ENCODE measurements at regions not wholly inside any gene's neighbourhood (a gene's known extent, or its start where the extent isn't known, plus 50 kb on each side); places are given as distances from the start of the nearest gene placed in this dataset.
"Not testable (repeated sequence)": the region's sequence is repeated elsewhere in the genome, so short reads cannot be mapped to it uniquely, and the experiment has no call there.

DNA sequence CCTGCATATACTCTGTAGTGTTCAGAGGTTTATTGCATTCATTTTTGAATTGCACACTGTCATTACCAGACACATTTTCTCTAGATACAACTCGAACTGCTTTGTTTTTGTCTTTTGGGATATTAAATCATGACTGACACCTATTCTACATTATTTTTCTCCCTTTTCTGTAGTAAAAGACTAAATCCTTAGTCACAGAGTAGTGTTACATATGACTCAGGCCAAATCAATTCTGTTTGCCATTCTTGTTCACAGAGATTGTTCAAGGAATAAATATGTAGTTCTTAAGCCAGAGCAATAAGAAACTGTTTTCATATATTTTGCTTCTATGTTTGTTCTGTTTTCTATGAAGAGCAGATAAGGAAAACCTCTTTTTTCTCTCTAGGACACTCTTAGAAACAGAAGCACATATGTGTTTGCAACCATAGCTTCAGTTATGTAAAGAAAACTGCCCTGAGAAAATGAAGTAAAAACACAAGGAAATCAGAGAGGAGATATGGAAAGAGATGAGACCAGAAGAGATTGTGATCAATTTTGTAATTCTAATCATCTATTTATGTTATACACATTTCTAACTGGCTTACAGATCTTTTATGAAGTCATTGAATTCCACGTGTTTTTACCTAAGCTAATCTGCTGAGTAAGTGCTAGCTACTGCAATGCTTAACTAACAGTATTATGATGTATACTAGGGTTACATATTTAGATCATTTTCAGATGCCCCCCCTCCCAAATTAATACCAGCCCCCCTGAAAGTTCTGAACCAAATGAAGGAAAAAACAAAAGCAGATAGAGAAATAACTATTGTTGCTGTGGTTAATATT, 1995.6 kb upstream of the CDH6 start:
- DNase-seq (ENCODE audit: low spot score): no peak

DNA sequence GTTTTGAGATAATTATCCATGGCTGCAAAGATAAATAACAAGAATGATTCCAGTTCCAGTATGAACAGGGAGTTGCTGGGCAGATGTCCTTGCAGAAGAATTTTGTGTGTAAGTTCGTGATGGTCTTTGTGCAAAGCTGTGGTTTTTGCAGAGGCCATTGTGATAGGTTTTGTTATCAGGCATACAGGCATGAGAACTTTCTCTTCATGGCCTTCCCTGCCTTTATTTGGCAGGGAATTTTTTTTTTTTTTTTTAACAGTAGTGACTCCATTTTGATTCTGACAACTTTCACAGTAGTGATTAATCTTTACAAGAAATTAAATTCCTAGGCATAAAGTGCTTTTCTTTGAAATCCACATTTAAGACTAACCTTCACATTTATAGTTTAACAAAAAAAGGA, 1999.5 kb upstream of the CDH6 start:
- no peak for DNase-seq (ENCODE audit: low spot score)

DNA sequence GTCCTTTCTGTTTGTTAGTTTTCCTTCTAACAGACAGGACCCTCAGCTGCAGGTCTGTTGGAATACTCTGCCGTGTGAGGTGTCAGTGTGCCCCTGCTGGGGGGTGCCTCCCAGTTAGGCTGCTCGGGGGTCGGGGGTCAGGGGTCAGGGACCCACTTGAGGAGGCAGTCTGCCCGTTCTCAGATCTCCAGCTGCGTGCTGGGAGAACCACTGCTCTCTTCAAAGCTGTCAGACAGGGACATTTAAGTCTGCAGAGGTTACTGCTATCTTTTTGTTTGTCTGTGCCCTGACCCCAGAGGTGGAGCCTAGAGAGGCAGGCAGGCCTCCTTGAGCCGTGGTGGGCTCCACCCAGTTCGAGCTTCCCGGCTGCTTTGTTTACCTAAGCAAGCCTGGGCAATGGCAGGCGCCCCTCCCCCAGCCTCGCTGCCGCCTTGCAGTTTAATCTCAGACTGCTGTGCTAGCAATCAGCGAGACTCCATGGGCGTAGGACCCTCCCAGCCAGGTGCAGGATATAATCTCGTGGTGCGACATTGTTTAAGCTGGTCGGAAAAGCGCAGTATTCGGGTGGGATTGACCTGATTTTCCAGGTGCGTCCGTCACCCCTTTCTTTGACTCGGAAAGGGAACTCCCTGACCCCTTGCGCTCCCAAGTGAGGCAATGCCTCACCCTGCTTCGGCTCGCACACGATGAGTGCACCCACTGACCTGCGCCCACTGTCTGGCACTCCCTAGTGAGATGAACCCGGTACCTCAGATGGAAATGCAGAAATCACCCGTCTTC, 2002.0 kb upstream of the CDH6 start:
- not testable (repeated sequence) for DNase-seq (ENCODE audit: low spot score)

DNA sequence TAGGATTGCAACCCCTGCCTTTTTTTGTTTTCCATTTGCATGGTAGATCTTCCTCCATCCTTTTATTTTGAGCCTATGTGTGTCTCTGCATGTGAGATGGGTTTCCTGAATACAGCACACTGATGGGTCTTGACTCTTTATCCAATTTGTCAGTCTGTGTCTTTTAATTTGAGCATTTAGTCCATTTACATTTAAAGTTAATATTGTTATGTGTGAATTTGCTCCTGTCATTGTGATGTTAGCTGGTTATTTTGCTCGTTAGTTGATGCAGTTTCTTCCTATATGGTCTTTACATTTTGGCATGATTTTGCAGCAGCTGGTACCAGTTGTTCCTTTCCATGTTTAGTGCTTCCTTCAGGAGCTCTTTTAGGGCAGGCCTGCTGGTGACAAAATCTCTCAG, 2003.1 kb upstream of the CDH6 start:
- DNase-seq (ENCODE audit: low spot score): not testable (repeated sequence)

DNA sequence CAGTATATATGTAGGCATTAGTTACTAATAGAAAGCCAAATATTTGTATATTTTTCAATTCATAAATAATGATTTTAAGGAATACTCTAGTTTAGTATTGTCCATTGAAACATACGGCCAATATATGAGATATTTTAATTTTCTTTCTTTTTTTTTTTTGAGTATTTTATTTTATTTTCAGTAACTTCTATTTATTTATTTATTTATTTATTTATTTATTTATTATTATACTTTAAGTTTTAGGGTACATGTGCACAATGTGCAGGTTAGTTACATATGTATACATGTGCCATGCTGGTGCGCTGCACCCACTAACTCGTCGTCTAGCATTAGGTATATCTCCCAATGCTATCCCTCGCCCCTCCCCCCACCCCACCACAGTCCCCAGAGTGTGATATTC, 2007.1 kb upstream of the CDH6 start:
- not testable (repeated sequence) for DNase-seq (ENCODE audit: low spot score)

DNA sequence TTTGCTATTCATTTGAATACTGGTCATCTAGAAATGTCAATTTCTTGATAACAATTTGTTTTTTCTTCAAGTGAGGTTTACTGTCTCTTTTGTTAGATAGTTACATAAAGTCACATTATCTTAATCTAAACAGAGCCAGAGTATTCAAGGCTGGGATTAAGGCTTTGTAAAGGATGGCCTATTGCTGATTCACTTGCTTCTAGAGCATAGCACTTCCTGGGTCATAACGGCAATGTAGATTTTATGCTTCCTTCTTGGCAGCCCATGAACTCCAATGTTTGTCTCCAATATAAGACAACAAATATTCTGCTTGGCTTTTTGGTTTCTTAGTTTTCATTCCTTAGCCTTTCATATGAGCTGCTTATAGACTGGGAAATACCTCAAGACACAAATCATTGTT, 2007.9 kb upstream of the CDH6 start:
- no peak for DNase-seq (ENCODE audit: low spot score)

DNA sequence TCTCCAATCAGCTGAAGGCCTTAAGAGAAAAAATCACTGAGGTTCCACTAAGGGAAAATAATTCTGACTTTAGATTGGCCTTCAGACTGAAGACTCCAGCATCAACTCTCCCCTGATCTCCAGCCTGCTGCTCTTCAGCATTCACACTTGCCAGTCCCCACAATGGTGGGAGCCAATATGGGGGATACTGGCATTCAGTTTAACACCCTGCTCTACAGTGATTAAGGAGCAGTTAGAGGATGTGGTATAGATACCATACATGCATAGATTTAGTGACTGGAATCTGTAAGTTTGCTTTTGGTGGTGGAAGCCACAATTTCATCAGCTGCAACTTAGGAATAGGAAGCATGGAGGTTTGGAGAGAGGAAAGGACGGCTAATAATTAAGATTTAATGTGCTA, 2017.7 kb upstream of the CDH6 start:
- DNase-seq (ENCODE audit: low spot score): no peak

DNA sequence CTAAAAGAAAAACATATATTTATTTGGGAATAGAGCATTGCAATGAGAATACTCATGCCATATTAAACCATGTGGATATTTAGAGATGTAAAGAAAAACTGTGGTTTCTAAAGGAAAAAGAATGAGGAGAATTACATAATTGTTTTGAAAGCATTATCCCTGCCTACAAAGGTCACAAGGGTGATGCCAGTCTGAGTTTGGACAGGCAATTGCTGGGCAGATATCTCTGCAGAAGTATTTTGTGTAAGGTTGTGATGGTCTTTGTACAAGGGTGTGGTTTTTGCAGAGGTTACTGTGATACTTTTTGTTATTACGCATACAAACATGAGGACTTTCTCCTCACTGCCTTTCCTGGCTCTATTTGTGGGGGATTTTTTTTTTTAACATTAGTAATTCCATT, 2022.9 kb upstream of the CDH6 start:
- no peak for DNase-seq (ENCODE audit: low spot score)

DNA sequence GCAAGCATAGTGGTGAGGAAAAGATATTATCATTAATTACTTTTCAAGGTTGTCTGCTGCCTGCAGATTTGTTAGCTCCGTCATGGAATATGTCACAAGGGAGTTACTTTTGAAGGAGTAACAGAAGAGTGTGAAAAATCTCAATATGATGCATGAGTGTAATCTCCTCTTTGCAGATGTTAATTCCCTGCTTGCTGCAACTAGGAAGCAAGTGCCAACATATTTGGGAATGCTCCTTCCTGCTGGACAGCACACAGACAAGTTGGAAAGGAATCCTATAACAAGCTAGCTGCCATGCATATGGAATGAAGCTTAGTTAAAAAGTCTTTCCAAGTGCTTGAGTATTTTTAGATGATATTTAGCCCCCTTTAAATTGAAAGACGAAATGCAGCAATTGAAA, 2023.6 kb upstream of the CDH6 start:
- DNase-seq (ENCODE audit: low spot score): no peak

DNA sequence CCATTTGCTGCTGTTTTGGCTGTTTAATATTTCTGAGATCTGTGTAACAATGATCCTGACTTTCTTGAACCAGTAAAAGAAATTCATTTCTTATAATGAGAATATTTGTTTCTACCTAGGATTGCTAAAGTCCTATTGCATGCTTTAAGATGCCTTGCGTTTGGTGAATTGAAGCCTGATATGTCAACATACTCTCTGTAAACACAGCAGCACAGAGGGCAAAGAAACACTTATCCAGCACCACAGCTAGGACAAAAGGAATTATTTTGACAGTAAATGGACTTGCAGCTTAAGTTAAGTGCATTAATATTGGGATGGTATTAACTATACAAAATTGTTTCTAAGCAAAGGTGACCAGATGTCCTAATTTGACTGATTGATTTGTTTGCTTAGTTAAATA, 2031.2 kb upstream of the CDH6 start:
- no peak for DNase-seq (ENCODE audit: low spot score)

DNA sequence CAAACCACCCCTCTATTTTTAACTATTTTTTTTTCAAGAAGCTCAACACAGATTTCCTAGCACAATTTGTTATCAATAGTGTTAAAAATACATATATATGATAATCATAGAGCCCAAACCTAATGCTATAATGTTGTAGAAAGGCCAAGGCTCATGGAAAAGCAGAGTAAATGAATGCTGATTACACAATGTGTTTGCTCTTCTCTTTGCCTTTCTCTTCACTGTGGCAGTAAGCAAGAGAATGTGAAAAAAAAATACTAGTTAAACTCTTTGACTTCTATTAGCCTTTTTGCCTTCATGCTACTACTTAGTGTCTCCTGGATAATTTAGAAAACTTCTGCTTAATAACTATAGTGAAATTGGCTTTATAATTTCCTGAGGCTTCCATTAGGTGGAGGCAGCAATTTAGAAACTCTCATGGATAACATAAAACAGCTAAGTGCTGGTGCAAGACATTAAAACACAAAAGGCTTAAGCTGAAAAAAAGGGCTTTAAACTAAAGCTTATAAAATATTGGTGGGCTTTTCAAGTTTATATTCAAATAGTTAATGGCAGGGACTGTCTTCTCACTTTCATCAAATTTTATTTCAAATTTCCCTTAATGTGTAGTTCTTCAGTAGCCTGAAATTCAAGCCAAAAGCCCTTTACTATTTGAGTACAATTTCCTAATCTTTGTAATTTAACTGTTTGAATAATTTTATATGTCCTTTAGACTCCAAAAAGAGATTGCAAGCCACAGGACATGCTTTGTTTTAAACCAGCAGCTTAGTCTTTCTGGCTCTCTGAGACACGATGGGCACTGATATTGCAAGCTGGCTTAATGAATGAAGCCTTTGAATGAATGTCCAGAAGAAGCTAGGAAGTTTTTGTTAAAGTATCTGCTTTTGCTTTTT, 2031.8 kb upstream of the CDH6 start:
- DNase-seq (ENCODE audit: low spot score): no peak

DNA sequence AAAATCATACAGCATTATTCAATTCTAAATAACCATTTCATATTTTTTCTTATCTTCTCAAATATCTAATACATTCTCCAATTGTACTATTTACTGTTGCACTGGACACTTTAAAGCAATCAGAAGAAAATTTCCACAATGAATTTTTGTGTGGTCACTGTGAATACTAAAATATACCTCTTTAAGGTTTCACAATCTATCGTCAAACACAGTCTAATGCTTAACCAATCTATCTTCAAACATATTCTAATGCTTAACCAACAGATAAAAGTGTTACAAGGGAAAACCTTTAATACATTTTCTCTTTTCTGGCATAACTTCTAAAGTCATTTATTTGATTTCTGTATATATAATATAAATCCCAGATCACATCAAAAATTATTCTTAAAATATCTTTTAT, 2035.5 kb upstream of the CDH6 start:
- no peak for DNase-seq (ENCODE audit: low spot score)

DNA sequence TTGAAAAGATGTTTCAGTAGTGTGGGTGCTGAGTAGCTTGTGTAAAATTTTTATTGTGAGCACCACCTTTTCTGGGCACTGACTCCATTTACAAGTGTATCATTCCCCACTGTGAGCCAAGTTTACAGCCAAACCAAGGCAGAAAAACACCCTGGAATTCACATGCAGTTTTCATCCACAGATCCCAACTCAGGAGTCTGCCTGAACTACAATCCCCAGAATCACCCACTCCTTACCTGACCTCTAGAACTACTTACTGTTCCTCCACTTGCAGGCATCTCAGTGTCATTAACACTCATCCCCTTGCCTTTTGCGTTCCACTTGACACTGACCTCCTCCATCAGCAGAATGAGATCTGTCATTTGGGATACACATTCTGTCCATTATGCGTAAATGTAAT, 2042.6 kb upstream of the CDH6 start:
- DNase-seq (ENCODE audit: low spot score): no peak

DNA sequence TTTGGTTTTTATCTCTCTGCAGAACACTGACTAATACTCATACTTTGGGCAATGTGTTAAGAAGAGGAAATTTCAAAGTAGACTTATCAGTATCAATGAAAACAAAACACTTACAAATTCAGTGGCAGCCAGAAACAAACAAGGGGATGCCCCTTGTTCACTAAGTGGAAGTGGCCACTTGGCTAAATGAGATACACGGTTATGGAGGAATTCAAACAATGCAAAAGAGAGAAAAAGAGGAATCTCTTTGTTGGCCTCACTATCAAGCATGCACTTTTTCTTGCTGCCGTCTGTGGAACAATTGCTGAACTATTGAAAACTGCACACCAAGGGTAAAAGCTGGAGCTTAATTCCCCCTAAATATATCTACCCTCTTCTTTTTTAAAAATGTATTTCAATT, 2044.9 kb upstream of the CDH6 start:
- DNase-seq (ENCODE audit: low spot score): no peak

DNA sequence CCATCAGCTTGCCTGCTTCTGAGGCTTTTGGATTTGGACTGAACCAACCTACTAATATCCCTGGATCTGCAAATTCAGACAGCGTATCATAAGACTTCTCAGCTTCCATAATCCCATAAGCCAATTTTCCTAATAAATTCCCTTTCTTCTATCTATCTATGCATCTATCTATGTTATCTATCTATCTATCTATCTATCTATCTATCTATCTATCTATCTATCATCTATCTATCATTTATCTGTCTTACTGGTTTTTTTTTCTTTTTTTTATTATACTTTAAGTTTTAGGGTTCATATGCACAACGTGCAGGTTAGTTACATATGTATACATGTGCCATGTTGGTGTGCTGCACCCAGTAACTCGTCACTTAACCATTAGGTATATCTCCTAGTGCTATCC, 2045.4 kb upstream of the CDH6 start:
- no peak for DNase-seq (ENCODE audit: low spot score)

DNA sequence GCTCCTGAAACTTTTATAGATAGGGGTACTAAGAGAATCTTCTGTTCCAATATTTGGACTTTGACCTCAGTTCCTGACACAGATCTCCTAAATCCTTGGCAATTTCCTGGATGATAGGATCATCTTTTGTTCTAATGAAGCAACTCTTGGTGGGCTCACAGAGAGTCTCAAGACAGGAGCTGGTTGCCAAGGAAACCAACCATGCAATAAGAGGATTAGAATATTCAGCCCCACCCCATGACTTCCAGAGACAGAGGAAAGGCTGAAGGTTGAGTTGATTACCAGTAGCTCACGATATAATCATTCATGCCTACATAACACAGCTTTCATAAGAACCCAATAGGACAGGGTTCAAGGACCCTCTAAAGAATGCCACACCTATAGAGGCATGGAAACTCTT, 2050.2 kb upstream of the CDH6 start:
- no peak for DNase-seq (ENCODE audit: low spot score)

DNA sequence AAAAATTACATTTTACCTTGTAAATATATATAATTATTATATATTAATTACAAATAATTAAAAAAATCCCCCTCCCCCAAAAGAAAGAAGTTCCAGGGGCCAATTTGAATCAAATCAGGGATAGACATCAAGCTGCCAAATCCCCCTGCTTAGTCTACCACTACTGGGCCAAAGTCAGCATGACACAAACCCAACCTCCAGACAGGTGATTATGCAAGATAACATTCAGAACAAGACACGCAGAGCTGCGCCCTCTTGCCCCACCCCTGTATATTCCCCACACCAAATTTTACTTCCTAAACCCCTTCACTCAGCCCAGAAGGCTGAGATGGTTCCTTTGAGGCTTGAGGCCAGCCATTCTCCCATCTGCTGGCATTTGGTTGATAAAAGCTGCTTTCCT, 2059.1 kb upstream of the CDH6 start:
- no peak for DNase-seq (ENCODE audit: low spot score)

DNA sequence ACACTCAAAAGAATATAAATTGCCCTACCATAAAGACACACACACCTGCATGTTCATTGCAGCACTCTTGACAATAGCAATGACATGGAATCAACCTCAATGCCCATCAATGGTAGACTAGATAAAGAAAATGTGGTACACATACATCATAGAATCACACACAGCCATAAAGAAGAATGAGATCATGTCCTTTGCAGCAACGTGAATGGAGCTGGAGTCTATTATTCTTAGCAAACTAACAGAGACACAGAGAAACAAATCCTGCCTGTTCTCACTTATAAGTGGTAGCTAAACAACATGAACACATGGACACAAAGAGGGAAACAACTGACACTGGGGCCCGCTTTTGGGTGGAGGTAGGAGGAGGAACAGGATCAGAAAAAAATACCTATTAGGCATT, 2062.2 kb upstream of the CDH6 start:
- no peak for DNase-seq (ENCODE audit: low spot score)

DNA sequence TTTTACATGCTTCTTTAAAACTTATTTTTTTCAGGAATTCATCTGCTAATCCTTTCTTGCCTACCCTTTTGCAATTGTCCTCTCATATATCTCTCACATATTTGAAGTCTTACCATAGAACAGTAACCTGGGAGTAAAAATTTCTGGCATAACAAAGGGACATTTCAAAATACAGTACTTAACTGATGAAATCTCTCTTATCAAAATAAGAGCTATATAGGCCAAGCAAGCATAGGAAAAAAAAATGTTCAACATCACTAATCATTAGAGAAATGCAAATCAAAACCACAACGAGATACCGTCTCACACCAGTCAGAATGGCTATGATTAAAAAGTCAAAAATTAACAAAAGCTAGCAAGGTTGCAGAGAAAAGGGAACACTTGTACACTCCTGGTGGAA, 2062.7 kb upstream of the CDH6 start:
- DNase-seq (ENCODE audit: low spot score): no peak

DNA sequence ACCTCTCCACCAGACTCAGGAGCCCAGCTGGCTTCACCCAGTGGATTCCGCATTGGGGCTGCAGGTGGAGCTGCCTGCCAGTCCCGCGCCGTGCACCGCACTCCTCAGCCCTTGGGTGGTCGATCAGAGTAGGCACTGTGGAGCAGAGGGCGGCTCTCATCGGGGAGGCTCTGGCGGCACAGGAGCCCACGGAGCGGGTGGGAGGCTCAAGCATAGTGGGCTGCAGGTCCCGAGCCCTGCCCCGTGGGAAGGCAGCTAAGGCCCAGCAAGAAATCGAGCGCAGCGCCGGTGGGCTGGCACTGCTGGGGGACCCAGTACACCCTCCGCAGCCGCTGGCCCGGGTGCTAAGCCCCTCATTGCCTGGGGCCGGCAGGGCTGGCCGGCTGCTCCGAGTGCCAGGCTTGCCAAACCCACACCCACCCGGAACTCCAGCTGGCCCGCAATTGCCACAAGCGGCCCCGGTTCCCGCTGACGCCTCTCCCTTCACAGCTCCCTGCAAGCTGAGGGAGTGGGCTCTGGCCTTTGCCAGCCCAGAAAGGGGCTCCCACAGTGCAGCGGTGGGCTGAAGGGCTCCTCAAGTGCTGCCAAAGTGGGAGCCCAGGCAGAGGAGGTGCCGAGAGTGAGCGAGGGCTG, 2065.8 kb upstream of the CDH6 start:
- not testable (repeated sequence) for DNase-seq (ENCODE audit: low spot score)

DNA sequence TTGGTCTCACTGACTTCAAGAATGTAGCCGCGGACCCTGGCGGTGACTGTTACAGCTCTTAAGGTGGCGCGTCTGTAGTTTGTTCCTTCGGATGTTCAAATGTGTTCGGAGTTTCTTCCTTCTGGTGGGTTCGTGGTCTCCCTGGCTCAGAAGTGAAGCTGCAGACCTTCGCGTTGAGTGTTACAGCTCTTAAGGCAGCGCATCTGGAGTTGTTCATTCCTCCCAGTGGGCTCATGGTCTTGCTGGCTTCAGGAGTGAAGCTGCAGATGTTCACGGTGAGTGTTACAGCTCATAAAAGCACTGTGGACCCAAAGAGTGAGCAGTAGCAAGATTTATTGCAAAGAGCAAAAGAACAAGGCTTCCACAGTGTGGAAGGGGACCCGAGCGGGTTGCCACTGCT, 2067.0 kb upstream of the CDH6 start:
- DNase-seq (ENCODE audit: low spot score): not testable (repeated sequence)

Measured in mesenteric fat pad (tissue), 1 donor.